IPS-NIHi11 (cell line): ENCODE measurements at regions not wholly inside any gene's neighbourhood (a gene's known extent, or its start where the extent isn't known, plus 50 kb on each side); places are given as distances from the start of the nearest gene placed in this dataset.

Experiments
- DNase-seq: peaks from one replicate; pipeline ENCODE4 v3.0.0; 2012; ENCODE audit warnings: mixed read lengths, low spot score

DNA sequence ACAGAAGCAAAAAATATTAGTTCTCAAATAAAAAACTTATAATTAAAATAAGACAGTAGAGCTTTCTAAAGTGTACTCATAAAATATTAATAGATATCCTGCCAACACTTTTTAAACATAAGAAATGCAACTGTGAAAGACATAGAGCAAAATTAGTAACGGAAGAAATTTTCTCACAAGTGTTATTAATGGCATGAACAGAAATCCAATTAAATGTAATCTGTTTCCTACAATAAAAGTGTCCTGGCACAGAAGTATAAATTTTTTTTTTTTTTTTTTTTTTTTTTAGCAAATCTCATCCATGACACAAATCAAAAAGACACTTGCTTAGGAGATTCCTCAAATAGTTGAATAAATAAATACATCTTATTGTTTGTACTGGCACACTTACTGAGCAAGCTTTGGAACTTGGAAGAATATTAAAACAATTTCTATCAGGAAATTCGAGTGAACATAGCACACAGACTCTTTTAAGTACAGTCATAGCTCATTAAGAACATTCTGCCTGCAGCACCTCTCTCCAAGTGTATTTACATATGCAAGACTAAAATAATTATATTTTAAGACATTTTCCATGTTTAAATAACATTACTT lies 227.2 kb upstream of the ROBO2 start:
- no peak for DNase-seq

DNA sequence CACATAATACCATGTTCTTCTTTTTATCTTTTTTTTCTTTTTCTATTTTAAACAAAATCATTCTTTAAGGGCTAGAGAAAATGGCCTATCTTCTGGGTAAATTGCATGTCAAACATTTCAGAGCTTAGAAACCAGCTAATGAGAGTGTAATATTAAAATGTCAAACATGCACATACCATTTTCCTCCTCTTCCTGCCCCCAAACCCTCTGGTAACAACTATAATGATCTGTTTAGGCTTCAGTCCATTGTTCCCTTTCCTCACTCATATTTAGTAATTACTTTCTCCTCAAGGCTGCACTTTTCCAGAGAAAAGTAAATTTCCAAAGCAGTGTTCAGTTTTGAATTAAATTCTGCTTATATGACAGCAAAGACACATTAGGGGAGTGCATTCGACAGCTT lies 224.3 kb upstream of the ROBO2 start:
- DNase-seq, result no peak

DNA sequence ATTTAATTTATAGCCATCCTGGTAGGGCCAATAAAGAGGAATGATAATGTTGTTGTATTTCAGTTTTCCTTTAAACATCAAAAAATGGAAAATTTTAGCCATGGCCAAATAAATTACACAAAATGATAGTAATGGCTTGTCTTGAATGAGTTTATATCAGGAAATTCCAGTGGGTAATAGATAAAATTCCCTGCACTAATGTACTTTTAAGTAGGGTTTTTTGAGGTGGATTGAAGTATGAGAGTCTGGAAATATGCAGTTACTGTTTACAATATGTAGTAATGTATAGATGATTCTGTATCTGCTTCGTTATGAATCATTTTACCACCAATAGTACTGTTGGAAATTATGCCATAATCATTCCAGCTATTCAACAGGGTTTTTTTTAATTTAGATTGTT lies 219.4 kb upstream of the ROBO2 start:
- DNase-seq, result no peak

DNA sequence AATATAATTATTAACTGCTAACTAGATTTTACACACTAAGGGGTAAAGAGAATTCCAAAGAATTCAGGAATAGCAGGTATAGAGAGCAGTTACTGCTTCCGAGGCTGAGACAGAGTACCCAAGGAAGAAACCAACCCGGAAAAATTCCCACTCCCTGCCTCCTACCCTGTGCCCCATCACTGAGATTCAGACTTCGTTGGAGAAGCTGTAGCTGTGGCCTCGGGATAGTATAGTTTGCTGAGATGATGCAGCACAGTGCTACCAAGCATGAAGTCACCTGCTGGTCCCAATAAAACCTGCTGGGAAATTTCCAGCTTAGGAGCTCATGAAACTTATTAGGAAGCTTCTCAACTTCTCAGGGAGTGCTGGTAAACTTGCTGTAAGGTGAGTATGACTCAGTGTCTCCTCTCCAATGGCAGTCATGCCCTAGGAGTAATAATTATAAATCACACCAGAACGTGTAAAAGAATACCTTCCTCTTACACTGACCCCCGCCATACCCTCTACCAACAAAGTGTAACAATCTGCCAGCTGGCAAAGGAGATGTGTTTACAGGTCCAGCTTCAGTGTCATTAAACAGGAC lies 215.2 kb upstream of the ROBO2 start:
- no peak for DNase-seq

- no peak for DNase-seq
Observed at GRCh38 chr3:76826861-76827260, 213.0 kb upstream of the ROBO2 start.

- DNase-seq, result no peak
Observed at GRCh38 chr3:76827701-76828226, 212.1 kb upstream of the ROBO2 start.

GRCh38 chr3:76834657-76835056 lies 205.2 kb upstream of the ROBO2 start:
- no peak for DNase-seq

- no peak for DNase-seq
Observed at GRCh38 chr3:76841747-76842146, 198.2 kb upstream of the ROBO2 start.

DNA sequence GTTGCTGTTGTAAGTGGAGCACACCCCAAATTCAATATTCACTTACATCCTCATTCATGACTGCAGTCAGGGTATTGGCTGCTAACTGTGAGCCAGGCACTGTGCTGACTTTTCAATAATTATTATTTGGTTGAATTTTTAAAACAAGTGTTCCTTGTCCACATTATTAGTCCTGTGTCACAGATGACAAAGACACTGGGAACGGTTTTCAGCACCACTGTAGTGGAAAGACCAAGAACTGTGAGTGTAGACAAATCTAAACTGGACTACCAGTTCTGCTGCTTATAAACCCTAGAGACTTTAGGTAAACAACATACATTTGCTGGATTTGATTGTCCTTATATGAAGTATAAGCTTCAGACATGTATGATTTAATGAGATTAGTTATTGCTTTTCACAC lies 197.7 kb upstream of the ROBO2 start:
- DNase-seq, result no peak

DNA sequence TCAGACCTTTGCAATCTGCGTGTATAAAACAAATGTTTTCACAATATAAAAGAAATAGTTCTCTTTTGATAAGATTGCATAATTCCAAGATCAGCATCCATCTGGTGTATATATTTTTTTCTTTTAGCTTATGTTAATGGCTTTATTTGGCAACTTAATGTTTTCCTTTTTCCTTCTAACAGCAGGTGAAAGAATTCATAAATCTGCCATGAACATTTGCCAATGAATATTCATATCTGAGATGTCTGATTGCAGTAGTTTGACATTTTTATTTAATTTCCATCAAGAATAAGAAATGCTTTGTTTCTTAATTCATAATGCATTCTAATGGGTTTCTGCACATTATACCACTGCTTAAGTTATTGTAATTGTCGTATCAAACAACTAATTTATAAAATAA lies 184.4 kb upstream of the ROBO2 start:
- no peak for DNase-seq

GRCh38 chr3:76859596-76859995 lies 180.3 kb upstream of the ROBO2 start:
- no peak for DNase-seq

- DNase-seq, result no peak
Observed at GRCh38 chr3:76864355-76864754, 175.5 kb upstream of the ROBO2 start.

DNA sequence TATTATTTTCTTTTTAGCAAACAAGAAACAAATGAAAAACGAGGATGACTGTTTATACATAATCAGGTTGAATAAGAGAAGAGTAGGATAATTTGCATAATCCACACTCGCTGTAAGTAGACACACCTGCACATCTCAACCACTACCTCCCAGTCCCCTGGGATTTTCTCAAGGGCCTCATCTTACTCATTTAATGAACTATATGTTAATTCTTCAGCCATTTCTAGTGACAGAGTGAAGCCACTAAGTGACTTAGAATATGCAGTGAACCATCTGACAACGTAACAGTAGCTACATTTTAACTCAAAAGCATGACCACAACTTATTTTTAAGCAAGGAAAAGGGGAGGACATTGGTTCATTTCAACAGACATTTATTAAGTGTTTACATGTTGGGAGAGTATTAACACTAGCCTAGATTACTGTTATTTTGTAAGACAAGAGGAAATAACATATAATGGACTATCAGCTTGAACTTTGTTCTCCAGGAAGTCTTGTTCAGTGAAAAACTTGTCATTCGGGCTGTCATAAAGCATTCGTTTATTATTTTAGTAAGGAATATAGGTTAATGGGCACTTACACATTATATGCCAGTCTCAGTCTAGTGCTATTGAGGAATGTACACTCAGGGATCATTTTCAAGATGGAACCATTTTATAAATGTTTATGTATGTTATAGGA lies 173.0 kb upstream of the ROBO2 start:
- no peak for DNase-seq

DNA sequence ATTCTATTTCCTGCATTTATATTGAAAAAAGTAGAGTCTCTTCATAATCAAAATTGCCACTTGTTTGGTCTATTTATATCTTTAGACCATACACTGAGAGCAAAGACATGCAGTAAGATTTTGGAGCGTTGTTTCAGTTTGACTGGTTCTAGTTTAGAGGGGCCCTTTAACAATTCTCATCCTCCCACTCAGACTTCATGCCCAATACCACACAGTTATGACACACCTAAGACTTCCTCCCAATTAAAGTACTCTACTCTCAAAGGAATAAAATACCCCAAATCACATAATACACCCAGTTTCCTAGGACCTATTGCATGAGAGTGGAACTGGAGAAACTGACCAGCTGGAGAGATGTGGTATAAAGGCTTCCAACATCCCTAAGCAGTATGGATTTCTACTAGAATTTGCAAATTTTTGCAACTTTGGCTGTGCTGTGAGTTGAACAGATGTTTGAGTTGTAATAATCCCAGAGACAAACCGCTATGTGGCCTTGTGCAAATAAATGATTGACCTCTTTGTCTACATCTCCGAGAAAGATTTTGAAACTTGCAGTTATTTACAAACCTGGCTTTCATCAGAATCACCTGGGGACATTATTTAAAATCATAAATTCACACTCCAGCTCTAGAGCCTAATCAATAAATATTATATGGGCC lies 170.0 kb upstream of the ROBO2 start:
- no peak for DNase-seq

DNA sequence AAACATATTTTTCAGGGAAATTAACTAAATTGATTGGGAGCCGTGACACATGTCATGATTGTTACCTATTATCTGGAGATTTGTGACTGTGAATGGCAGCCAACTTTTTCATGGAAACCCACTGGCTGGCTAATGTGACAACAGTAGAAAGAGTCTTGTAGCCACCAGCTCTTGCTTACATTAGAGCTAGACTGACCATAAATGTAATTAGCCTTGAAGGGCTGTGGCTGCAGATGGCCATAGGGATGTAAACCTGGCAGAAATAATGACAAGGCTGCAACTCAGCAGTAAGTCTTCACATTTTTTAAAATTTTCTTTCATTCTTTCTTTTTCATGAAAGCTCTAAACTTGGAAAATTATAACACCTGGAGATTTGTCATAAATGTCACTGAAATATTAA lies 168.2 kb upstream of the ROBO2 start:
- no peak for DNase-seq

- DNase-seq, result no peak
Observed at GRCh38 chr3:76872999-76873398, 166.9 kb upstream of the ROBO2 start.

- no peak for DNase-seq
Observed at GRCh38 chr3:76873532-76874242, 166.2 kb upstream of the ROBO2 start.

GRCh38 chr3:76879959-76880358 lies 159.9 kb upstream of the ROBO2 start:
- no peak for DNase-seq

DNA sequence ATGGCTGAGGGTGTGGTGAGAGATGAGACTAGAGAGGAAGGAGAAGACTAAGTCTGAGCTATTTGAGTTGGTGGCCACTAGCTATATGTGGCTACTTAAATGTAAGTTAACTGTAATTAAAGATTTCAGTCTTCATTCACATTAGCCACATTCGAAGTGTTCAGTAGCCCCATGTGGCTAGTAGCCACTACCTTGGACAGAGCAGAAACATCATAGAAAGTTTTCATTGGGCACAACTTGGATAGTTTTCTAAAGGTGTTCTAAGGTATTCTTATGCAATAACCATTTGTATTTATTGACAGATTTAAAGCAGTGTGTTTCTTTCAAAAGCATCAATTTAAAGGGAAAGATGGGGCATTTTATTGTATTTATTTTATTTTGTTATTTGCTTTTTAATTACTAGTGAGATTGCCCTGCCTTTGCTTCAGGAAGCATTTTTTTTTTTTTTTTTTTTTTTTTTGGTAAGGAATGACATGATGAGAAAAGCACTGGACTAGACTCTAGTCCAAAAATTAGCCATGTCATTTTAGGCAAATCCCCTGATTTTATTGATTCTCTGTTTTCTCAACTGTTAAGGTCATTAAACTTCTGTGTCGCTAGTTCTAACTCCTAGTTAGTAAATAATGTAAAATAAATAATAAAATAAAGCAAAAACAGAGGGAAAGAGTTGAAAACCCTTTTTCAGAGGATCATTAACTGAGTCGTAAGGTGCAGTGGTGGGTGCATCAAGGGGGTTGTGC lies 153.0 kb upstream of the ROBO2 start:
- DNase-seq, result no peak

DNA sequence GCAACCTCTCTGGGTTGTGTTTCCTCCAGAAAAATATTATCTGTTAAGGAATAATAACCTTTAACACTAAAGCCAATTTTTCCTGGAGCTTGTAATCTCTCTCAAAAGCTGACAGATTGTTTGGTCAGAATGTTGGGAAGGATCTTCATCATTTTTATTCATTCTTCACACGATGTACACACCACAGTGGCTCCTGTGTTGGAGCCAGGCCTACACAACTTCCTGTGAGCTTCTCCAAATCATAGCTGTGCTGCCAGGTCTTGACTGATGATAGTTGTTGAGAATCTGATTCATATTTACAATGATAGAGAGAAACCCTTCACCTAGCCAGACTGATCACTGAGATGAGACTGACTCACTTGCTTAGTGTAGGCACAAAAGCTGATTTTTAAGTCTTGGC lies 151.0 kb upstream of the ROBO2 start:
- no peak for DNase-seq

GRCh38 chr3:76889911-76890310 lies 150.0 kb upstream of the ROBO2 start:
- no peak for DNase-seq

DNA sequence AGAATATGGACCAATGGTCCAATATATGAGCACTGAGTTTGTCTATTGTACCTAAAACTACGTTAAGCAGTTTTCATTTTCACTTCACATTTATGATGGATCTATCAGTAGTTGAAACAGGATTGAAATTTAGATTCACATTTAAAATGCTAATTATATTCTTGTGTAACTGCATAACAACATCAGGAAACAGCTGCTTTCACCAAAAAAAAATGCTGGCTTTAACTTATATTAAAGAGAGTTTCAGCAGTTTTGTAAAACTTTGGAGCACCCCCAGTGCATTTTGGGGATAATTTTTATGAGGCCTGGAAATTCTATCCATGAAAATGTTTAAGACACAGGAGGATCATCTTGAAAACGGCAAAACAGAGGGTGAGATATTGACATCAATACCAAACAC lies 142.8 kb upstream of the ROBO2 start:
- DNase-seq, result no peak
